Fibroblast of villous mesenchyme (primary cell): ENCODE measurements at regions not wholly inside any gene's neighbourhood (a gene's known extent, or its start where the extent isn't known, plus 50 kb on each side); places are given as distances from the start of the nearest gene placed in this dataset.
A peak's percentile ranks its signal among the peaks of the same experiment; 100 is the strongest.

Source experiments
- DNase-seq: peaks from one replicate; pipeline ENCODE4 v3.0.0-alpha.2; 2010; ENCODE audit warnings: low read depth
- H3K4me3 ChIP-seq: 2 replicates; pipeline ENCODE4 v1.5.1; 2011; ENCODE audit warnings: low read depth, mild to moderate bottlenecking, low read length
- TF ChIP-seq, protein P1 (sequence below): IDR thresholded peaks from 2 replicates; pipeline ENCODE4 v1.5.1; 2012; ENCODE audit warnings: low read depth, mild to moderate bottlenecking, low read length; ENCODE audit not compliant: insufficient read depth

DNA sequence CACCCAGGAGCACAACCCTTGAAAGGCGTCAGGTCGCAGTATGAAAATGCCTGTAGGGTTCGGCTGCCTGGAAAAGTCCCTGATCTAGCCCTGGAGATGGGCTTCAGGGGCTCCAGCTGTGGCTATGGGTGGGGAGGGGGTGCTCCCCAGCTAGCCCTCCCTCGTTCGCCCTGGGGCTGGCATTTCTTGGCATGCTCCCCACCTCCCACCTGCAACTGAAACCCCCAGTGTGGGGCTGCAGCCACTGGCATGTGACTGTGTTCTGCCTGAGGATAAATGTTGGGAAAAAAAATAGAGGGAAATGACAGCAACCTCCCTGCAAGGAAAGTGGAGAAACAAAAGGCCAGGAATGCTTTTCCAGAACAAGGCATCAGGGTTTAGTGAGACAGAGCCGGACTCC lies 109.2 kb downstream of the COPS8 start:
- TF ChIP-seq, protein P1, sequence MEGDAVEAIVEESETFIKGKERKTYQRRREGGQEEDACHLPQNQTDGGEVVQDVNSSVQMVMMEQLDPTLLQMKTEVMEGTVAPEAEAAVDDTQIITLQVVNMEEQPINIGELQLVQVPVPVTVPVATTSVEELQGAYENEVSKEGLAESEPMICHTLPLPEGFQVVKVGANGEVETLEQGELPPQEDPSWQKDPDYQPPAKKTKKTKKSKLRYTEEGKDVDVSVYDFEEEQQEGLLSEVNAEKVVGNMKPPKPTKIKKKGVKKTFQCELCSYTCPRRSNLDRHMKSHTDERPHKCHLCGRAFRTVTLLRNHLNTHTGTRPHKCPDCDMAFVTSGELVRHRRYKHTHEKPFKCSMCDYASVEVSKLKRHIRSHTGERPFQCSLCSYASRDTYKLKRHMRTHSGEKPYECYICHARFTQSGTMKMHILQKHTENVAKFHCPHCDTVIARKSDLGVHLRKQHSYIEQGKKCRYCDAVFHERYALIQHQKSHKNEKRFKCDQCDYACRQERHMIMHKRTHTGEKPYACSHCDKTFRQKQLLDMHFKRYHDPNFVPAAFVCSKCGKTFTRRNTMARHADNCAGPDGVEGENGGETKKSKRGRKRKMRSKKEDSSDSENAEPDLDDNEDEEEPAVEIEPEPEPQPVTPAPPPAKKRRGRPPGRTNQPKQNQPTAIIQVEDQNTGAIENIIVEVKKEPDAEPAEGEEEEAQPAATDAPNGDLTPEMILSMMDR, result no peak

DNA sequence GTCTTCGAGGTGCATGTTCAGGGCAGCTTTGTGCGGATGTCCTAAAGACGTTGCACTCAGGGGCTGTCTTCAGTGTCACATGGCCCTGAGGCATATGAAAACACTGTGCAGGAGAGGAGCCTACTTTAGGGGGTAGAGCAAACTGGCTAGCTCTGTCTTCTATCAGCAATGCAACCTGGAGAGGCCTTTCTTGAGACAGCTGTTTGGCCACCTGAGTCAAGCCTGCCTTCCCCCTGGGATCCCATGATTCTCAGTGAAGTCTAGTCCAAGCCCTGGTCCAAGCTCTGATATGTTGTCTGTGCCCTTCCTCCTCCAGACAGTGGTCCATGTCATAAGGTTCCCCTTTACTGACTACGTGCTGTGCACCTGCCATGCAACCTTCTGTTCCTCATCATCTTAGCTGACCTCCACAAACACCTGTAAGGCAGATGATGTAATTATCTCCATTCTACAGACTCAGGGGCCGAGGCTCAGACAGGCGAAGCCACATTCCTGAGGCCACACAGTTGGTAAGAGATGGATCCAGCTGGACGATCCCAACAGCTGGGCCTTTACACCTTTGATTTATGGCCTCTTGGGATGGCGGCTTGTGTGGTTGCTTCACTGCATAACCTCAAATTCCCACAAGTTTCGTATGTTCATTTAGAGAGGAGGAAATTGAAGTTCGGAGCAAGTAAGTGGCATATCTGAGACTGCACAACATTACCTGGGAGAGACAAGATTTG lies 109.9 kb downstream of the COPS8 start:
- H3K4me3 ChIP-seq, result no peak overlapping the region
- TF ChIP-seq, protein P1, result no peak
- DNase-seq, result peak; percentile 96

More for the DNA sequence above, 109.2 kb downstream of the COPS8 start:
- H3K4me3 ChIP-seq, result no peak overlapping the region
- no peak for DNase-seq

DNA sequence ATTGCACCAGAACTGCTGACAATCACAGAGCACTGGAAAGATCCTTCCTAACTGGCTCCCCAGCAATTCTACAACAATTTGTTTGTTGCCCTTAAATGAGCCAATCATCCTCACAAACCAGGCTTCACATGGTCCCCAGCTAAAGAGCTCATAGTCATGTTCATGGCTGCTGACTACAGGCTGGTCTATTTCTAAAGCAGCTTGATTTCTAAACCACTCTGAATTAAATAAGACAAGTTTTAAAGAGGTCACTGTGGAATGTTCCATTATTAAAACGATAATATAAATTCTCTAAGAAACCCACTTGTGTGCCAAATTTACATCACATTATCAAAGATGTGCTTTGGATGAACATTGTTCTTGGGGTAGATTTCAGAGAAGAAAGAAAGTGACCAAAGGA lies 110.7 kb downstream of the COPS8 start:
- TF ChIP-seq, protein P1, result no peak
- no peak overlapping the region for H3K4me3 ChIP-seq
- DNase-seq, result peak; percentile 37

DNA sequence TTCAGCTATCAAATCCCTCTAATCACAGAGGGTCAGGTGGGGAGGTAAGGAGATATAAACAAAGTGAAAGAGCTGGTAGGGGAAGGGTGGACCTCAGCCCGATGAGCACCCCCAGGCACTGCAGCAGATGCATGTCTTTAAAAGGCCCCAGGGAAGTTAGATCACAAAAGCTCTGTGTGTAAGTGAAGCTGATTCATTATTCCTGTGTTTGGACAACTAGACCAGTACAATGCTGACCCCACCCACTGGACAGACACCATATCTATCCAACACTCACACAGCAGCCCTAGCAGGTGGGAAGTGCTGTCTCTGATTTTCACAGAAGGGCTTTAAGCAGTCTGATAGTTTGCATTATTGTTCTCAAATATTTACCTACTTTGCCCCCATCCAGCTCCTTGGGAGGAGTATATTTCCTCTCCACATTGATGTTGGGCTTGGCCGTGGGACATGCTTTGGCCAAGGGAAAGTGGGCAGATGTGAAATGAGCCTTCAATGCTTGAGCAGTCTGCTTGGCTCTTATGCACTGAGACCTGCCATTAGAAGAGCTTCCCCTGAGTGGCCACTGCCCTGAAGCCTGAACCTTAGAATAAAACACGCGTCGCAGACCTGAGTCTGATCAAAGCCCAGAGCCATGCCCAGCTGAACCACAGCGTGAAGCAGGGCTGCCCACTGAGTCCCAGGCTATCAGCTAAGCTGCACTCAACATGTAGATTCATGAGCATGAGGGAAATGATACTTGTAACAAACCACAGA lies 111.4 kb downstream of the COPS8 start:
- TF ChIP-seq, protein P1, result no peak
- no peak overlapping the region for H3K4me3 ChIP-seq
- peak; percentile 85 for DNase-seq

DNA sequence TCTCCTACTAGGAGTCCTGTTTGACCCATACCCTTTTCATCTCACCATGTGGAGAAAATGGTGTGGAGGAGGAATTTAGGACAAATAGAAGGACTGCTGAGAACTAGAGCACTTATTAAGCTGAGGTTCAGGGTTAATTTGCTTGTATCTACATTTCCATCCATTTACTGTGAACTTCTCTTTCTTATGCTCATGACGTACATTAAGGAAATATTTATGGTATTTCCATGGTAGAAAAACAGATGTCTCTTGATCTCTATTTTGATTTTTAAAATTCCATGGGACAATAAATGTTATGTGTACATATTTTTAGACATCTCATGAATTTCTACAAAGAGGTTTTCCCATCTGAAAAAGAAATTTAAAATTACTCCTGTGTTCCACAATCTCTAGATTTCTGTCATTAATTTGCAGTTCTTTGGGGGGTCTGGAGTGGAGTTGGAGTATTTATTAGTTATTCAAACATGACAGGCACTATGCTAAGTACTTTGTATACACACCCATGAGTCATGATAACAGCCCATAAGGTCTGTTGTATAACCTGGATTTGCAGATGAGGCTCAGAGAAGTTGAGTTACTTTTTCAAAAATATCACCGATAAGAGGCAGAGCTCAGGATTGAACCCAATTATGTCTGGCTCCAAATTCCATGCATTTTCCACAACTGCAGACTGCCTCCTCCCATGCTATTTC lies 112.6 kb downstream of the COPS8 start:
- H3K4me3 ChIP-seq, result no peak overlapping the region
- peak; percentile 90 for DNase-seq
- TF ChIP-seq, protein P1, result no peak

DNA sequence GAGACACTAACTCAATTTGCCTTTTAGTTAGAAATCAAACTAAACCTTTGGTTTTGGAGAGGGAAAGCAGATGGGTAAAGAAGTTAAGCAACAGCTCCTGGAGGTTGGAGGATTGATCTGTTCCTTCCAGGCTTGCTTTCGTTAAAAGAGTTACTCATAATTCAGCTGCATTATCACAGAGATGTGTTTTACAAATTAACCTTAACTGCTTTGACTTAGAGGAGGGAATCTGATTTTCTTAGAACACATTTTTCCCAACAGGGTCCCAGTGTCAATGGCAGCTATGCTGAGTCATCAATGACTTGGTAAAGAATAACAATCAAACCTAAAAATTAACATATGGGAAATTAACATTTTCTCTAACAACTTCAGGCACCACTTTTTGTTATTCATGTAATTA lies 113.4 kb downstream of the COPS8 start:
- TF ChIP-seq, protein P1, result no peak
- no peak overlapping the region for H3K4me3 ChIP-seq
- peak; percentile 80 for DNase-seq
